GM18861 (cell line): ENCODE measurements at regions not wholly inside any gene's neighbourhood (a gene's known extent, or its start where the extent isn't known, plus 50 kb on each side); places are given as distances from the start of the nearest gene placed in this dataset.

Source experiments
- ATAC-seq: cut with Tn5 transposase; IDR thresholded peaks from one replicate; pipeline ENCODE4 v1.9.1; 2021; ENCODE audit not compliant: unreplicated experiment

- no peak for ATAC-seq
Observed at GRCh38 chr22:49607821-49608220, 219.9 kb downstream of the BRD1 start.

DNA sequence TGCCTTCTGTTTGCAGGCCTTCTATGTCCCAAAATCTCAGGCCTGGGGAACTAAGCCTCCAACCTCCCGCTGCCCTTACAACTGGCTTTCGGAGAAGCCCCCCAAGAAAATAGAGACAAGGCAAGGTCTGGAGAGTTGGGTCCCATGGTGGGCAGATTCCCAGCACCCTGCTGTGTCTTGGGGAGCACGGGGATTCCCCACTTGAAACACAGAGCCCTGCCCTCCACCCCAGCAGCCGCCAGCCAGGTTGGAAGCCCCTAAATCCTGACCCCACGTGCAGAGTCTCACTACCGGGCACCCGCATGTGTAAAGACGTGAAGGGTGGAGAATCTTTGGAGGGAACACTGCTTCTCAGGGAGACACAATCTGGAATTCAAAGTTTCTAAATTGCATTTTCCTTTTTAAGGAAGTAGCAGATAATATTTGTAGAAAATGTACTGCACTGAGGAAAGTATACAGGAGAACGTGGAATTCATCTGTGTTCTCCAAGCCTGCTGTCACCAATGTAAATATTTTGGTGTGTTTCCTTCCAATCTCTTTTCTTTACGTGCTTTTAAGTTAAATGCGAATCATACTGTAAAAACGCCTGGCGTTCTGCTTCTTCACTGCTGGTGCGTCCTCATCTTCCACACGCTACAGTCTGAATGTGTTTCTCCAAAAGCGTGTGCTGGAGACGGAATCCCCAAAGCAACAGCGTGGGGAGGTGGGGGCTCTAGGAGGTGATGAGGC lies 220.9 kb downstream of the BRD1 start:
- ATAC-seq = no peak

DNA sequence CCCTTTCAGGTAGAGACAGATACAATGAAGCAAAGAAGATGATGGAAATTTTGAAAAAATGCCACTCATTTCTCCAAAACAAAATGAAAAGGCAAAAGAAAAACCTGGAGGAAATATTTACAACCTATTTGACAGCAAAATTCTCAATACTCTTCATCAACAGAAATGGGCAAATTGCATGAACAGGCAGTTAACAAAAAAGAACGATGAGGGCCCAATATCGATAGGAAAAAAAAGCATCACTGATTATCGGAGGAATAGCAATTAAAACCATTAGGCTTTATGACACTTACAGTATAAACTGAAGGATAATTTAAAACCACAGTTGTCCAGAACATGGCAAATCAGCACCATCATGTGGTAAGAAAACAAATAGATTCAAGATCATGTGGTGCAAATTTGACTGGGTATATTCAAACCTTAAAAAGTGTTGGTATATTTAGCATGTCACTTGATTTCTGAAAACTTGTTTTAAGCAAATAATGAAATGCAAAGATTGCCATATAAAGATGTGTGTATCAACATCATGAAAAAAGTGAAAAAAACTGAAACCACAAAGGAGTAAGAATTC lies 222.9 kb downstream of the BRD1 start:
- ATAC-seq = no peak

DNA sequence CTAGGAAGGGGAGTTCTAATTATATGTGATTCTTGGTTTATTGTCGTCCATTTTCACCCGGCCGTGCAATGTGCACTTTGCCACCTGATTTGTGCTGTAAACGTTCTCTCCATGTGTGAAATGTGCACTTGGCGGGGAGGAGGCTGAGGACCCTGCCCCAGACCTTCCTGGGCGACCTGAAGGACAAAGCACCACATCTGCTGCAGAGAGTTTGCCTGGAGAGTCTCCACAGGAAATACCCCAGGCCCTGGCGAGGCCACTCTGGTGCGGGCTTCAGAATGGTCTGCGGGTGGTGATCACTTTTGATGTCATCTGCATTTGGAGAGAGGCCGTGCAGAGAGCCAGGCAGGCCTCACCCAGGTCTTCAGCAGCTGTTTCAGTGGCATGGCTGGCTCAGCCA lies 224.7 kb downstream of the BRD1 start:
- no peak for ATAC-seq

- no peak for ATAC-seq
Observed at GRCh38 chr22:49602481-49602880, 225.2 kb downstream of the BRD1 start.

DNA sequence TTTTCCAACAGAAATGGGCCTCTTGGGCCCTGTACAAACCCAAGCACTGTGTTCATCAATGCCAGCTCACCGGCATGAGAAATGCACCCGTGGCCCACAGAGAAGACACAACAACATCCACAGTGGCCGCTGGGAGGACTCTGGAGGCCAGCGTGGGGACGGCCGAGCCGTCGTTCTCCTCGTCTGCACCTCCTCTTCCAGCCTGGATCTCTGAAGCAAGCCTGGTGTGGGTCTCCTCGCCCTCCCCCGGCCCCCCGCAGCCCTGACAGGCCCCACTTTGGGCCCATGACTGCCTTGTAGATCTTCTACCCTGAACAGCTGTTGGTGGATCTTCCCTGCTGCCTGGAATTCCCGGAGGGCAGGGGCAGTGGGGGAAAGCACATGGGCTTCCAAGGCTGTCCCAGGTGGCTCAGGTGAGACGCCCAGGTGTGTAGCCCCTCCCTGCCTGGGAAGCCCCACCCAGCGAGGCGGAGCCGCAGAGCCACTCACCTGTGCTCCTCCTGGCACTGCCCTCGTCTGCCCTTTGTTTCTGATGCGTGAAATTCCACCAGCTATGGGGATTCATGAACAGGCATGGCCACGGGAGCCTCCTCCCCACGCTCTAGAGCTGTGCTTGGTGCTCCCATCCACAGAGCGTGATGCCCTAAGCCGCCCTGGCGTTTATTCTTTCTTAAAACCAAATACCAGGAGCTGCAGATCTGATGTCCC lies 225.9 kb downstream of the BRD1 start:
- ATAC-seq = no peak

DNA sequence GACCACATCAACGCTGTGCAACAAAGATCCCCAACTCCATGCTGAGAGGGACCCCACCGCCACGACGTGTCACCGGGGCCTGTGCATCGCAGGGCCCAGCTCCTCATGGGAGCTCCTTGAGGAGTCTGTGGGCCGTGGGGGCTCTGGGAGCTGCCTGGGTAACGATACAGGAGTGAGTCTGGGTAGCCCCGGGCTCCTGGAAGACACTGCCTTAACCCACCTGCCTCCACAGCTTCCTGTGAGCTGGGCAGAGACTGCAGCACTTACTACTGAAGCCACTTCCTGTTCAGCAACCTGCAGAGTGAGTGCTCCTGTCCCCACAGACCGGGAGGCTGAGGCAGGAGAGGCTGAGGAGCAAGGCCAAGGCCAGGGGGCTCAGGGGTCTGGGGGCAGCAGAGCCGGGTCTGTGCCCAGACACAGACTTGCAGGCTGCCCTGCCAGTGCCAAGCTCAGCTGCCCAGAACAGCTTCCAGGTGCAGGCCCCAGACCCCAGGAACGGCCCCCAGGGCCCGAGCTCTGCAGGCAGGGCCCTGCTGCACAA lies 226.7 kb downstream of the BRD1 start:
- no peak for ATAC-seq

- no peak for ATAC-seq
Observed at GRCh38 chr22:49600468-49600867, 227.2 kb downstream of the BRD1 start.

GRCh38 chr22:49599691-49600455 lies 227.8 kb downstream of the BRD1 start:
- ATAC-seq = no peak

- ATAC-seq = no peak
Observed at GRCh38 chr22:49599039-49599438, 228.6 kb downstream of the BRD1 start.

- ATAC-seq = no peak
Observed at GRCh38 chr22:49598338-49598737, 229.3 kb downstream of the BRD1 start.

DNA sequence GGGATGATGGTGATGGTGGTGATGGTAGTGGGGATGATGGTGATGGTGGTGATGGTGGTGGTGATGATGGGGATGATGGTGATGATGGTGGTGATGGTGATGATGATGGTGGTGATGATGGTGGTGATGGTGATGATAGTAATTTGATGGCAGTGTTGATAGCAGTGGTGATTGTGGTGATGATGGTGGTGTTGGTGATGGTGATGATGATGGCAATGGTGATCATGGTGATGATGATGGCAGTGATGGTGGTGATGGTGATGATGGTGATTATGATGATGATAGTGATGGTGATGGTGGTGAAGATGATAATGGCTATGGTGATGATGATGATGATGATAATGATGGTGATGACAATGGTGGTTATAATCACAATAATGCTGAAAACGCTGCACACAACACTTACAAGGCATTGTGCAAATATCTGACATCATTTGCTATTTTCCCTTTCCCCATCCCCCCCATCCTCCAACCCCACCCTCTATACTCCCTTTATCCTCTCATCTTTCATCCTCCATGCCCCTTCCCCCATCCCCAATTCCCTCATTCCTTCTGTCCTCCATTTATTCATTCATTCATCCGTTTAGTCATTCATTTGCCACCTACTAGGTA lies 230.1 kb downstream of the BRD1 start:
- no peak for ATAC-seq

- no peak for ATAC-seq
Observed at GRCh38 chr22:49595465-49596078, 232.1 kb downstream of the BRD1 start.

GRCh38 chr22:49594078-49594477 lies 233.6 kb downstream of the BRD1 start:
- ATAC-seq = no peak

DNA sequence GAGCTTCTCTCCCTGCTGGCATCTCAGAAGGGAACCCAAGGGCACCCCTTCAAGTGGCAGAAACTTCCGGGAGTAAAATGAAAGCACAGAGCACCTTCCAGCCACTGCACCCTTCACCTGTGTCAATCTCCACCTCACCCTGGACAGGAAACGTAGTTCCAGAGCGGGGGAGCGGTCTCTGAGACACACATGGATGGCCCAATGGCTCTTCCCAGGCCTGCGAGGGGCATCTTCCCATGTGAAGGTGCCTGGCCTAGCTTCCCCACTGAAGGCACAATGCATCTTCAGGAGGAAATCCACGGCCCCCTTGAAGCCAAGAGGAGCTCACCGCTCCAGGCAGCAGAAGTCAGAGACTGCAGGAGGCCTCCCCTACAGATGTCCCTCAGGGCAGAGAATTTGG lies 234.2 kb downstream of the BRD1 start:
- no peak for ATAC-seq

GRCh38 chr22:49592780-49593501 lies 234.7 kb downstream of the BRD1 start:
- ATAC-seq = no peak

DNA sequence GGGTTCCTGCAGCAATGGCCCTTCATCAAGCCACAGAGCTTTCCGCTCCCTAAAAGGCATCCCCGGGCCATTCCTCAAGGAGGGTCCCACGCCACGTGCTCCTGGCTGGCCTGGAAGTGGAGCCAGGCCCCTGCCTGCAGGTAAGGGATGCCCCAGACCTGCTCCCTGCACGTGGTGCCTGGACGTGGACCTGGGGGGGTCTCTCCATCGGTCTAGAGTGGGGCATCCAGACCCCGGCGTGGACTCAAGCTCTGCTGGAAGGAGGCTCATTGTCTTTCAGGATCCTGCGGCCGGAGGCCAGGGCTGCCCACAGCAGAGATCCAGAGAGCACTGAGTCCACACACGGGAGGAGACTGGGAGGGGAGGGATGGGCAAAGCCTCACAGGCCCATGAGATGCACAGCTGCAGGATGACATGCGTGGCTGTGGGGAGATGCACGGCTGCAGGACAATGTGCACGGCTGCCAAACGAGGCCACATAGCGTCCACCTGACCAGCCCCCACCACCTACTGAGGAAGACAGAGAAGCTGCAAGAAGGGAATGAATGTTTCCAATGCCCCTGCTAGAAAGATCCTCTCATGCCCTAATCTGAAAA lies 236.7 kb downstream of the BRD1 start:
- ATAC-seq = no peak

DNA sequence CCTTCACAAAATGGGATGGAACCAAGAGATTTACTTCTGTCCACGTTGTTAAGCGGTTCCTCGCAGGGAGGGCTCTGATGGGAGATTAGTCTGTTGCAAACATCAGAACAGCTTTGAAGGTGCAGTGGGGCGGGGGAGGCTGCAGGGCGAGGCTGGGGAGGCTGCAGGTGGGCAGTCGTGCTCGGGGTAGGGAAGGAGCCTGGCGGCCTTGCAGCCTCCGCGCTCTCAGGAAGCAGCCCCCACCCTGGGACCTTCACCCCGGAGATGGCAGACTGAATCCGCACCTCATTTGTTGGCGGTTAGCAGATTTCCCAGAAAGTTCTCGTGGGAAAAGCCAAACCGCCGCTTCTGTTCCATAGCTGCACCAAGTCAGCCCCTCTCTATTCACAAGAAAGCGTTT lies 237.3 kb downstream of the BRD1 start:
- ATAC-seq = no peak

DNA sequence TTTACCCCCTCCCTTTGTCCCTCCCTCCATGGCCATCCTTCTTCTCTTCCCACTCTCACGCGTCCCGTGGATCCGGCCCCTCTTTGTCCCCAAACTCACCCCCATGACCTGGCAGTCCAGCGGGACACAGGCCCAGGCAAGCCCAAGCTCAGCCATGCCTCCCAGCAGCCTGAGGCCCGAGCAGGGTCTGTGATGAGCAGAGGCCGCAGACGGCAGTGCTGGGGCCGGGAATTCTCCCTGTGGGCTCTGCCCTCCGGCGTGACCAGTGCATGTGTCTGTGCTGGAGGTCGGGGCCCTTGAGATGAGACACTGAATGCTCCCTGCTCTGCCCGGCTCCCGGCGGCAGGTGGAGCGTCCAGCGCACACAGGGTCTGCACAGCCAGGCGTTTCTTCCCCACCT lies 237.9 kb downstream of the BRD1 start:
- ATAC-seq = no peak
